GM19035 (cell line): ENCODE measurements at regions not wholly inside any gene's neighbourhood (a gene's known extent, or its start where the extent isn't known, plus 50 kb on each side); places are given as distances from the start of the nearest gene placed in this dataset.
"Not testable (repeated sequence)": the region's sequence is repeated elsewhere in the genome, so short reads cannot be mapped to it uniquely, and the experiment has no call there.

Experiments used
- ATAC-seq: cut with Tn5 transposase; IDR thresholded peaks from one replicate; pipeline ENCODE4 v1.9.1; 2021; ENCODE audit not compliant: unreplicated experiment

DNA sequence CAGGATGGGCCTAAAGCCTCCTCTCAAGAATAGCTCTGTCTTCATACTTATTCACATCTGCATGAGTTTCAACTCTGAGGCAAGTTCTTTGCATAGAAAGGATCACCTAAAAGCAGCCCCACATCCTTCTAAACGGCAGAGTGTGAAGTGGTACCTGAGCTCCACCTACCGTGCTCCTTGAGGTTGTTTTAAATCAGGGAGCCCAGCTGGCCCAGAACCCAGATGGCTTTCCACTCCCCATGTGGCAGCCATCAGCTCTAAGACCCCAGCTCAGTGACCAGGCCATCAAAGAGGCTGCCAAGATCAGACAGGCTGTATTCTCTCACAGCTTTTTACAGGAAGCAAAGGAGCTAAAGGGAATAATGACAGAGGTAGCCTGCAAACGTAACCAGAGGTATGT lies 299.3 kb downstream of the RASEF start:
- ATAC-seq: no peak

DNA sequence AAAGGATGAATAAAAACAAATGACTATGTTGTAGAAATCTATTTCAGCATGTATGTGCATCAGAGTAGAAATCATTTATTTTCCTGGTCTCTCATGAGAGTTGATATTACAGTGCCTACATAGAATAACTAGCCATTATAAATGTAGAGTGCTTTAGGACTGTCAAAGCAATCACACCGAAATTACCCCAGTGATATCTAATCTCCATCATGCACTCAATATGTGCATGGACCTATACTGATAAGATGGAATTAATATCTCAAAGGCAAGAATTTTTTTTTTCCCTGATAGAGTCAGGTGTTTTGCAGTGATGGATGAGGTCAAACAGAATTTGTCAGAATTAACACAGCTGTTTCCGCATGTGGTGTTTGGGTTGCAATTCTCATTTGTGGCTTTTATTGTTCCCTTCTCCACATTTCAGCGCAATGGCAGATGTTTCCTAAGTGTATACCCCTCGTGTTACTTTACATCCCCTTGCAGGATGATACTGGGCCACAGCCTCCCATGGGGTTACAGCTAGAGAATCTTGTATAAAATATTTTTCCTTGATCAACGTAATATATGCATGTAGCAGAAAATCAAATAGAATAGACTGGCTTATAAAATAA lies 298.8 kb downstream of the RASEF start:
- ATAC-seq: no peak

DNA sequence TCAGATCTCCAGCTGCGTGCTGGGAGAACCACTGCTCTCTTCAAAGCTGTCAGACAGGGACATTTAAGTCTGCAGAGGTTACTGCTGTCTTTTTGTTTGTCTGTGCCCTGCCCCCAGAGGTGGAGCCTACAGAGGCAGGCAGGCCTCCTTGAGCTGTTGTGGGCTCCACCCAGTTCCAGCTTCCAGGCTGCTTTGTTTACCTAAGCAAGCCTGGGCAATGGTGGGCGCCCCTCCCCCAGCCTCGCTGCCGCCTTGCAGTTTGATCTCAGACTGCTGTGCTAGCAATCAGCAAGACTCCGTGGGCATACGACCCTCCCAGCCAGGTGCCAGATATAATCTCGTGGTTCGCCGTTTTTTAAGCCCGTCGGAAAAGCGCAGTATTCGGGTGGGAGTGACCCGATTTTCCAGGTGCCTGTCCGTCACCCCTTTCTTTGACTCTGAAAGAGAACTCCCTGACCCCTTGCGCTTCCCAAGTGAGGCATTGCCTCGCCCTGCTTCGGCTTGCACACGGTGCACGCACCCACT lies 288.2 kb downstream of the RASEF start:
- ATAC-seq: not testable (repeated sequence)

DNA sequence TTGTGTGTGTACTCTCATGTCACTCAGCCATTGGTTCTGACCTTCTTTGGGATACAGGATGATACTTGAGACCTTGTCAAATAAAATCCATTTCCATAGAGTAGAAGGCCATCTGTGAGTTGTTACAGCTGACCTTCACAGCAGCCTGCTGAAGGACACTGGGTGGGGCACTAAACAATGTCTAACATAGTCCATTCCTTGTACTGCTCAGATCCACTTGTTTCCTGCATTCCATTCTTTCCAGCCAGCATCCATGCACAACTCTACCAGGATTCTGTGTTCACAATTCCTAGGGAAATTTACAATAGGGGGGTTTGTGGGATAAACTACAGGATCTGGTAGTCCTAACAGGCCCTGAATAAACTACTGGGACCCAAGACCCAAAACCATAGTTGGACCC lies 286.4 kb downstream of the RASEF start:
- no peak for ATAC-seq

- ATAC-seq: no peak
These were observed 285.6 kb downstream of the RASEF start for GRCh38 chr9:82777366-82777765.

GRCh38 chr9:82778923-82779322 lies 284.0 kb downstream of the RASEF start:
- not testable (repeated sequence) for ATAC-seq

- no peak for ATAC-seq
These were observed 282.9 kb downstream of the RASEF start for GRCh38 chr9:82780017-82780416.

DNA sequence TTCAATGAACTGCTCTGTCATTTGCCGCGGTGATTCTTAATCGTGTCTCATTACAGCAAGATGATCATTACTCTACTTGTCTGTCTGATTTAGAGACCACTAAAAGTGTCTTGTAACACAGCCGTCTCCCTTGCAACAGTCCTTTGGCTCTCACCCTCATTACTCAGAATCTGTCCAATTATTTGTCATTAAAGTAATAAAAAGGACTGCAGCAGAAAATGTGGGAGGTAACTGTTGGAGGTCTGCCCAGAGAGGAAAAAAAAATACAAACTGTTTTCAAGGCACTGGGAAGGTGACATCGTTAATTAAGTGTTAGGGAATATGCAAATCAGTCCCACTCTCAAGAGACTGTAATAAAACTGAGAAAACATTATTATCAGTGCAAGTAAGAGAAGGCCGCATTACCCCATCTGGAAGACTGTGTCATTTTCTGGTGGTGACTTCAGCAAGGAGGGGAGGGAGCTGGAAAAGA lies 281.0 kb downstream of the RASEF start:
- ATAC-seq: no peak

- no peak for ATAC-seq
These were observed 279.9 kb downstream of the RASEF start for GRCh38 chr9:82783045-82783444.

GRCh38 chr9:82784589-82784988 lies 278.4 kb downstream of the RASEF start:
- no peak for ATAC-seq

DNA sequence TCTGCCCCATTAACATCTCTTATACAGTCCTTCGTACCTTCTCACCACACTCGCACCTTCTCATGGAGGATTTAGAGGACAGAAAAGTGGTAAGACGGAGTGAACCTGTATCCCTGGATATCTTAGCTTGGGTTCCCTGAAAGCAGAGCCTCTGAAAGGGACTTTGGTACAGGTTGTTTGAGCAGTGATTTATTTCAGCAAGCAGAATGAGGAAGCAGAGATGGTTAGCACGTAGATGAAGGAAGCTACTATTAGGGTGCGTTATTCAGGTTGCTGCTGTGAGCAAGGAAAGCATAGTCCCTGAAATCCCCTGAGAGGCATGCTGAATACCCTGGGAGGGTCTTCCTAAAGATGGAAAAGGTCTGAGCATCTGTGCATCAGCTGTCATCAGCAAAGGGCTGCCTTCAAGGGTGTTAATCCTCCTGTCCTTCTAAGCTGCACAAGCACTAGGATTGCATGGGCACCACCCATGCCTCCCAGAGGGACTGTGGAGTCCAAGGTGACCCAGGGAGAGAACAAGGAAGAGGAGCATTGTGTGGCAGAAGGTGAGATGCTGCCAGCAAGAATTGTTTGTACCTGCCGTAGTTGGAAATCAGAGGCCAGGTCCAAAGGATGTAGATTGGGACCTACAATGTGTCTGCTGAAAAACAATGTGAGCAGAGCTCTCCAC lies 273.7 kb downstream of the RASEF start:
- no peak for ATAC-seq

GRCh38 chr9:82790875-82791274 lies 272.1 kb downstream of the RASEF start:
- ATAC-seq: no peak

GRCh38 chr9:82791692-82792091 lies 271.2 kb downstream of the RASEF start:
- ATAC-seq: no peak

- ATAC-seq: no peak
These were observed 265.4 kb downstream of the RASEF start for GRCh38 chr9:82797534-82797933.

GRCh38 chr9:82799286-82799685 lies 263.7 kb downstream of the RASEF start:
- ATAC-seq: no peak

- ATAC-seq: no peak
These were observed 257.9 kb downstream of the RASEF start for GRCh38 chr9:82805027-82805426.

GRCh38 chr9:82808478-82808877 lies 254.5 kb downstream of the RASEF start:
- ATAC-seq: no peak

GRCh38 chr9:82810915-82811314 lies 252.0 kb downstream of the RASEF start:
- no peak for ATAC-seq

DNA sequence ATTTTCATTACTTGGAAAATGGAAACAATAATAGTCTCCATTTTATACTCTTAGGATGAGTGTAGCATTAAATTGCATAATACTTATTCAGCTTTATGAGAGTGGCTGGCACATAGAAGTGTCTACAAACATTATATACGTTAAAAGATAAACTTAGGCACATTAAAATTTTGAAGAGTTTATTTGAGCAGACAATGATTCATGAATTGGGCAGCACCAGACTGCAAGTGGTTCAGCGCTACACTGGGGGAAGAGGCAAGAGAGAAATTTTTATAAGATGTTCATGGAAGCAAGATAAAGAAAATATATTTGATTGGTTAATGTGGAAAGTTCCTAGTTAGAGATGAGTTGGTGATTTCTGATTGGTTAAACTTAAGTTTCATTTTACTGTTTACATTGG lies 243.7 kb downstream of the RASEF start:
- ATAC-seq: no peak

- ATAC-seq: no peak
These were observed 242.8 kb downstream of the RASEF start for GRCh38 chr9:82820186-82820585.

DNA sequence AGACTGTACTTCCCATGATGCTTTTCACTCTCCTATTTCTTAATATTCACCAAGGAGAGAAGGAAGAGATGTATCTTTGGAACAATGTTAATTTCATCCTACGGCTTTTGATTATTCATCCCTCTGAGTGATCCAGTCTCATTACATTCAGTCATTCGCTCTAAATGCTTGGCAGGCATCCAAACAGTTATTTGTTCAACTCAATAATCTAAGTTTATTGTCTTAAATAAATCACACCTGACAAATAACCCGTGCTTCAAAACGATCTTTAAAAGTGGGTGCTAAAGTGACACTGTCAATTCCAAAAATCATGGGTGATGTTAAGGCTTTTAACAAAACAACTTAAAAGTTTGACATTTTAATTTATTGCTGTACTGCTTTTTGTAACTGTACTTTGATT lies 233.1 kb downstream of the RASEF start:
- ATAC-seq: no peak

DNA sequence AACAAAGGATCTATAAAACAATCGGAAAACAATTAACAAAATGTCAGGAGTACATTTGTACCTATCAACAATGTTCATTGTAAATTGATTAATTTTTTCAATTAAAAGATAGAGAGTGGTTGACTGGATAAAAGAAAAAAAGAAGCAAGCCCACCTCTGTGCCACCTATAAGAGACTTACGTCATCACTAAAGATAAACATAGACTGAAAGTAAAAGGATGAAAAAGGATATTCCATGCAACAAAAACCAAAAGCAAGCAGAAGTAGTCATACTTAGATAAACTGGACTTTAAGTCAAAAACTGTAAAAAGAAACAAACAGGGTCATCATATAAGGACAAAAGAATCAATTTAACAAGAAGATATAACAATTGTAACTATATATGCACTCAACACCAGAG lies 197.4 kb downstream of the RASEF start:
- ATAC-seq: no peak
